ENCODE measurements at regions not wholly inside any gene's neighbourhood (a gene's known extent, or its start where the extent isn't known, plus 50 kb on each side); places are given as distances from the start of the nearest gene placed in this dataset.

GRCh38 chr3:159229116-159229680 is 427.3 kb downstream of the MFSD1 start:
- WGBS, result 85% methylated on average over 5 of the region's 5 CpGs
- Histone ChIP-seq H3K36me3 (ENCODE audit: control insufficient read depth in 2 of 2, insufficient read depth in 2 of 2, low read length in 1 of 2) (no peaks in the 10 kb centered on the region), H3K4me3 (ENCODE audit: low read length in 2 of 2) (no peak overlapping the region)

GRCh38 chr3:159232966-159233365 is 431.1 kb downstream of the MFSD1 start:
- H3K4me1 ChIP-seq (ENCODE audit: control insufficient read depth in 2 of 2, insufficient read depth in 2 of 2, low read length in 2 of 2), result no peaks in the 10 kb centered on the region
- no peak overlapping the region for H3K27ac ChIP-seq (ENCODE audit: low read depth in 1 of 2, low read length in 1 of 2)
- WGBS, result 90% methylated on average over 4 of the region's 4 CpGs
- DNase-seq (ENCODE audit: low read depth in 6 of 9, low spot score in 9 of 9), result no peak
- no peak overlapping the region for H3K4me3 ChIP-seq (ENCODE audit: low read length in 2 of 2)
- no peaks in the 10 kb centered on the region for H3K27me3 ChIP-seq (ENCODE audit: control insufficient read depth in 2 of 2, insufficient read depth in 1 of 2, low read length in 1 of 2)
- H3K9me3 ChIP-seq (ENCODE audit: control insufficient read depth in 2 of 2, insufficient read depth in 1 of 2, low read length in 1 of 2), result no peaks in the 10 kb centered on the region
- no peaks in the 10 kb centered on the region for H3K36me3 ChIP-seq (ENCODE audit: control insufficient read depth in 2 of 2, insufficient read depth in 2 of 2, low read length in 1 of 2)

More at GRCh38 chr3:159229116-159229680, 427.3 kb downstream of the MFSD1 start:
- no peak for DNase-seq (ENCODE audit: low read depth in 6 of 9, low spot score in 9 of 9)
- Histone ChIP-seq H3K9me3 (ENCODE audit: control insufficient read depth in 2 of 2, insufficient read depth in 1 of 2, low read length in 1 of 2) (no peaks in the 10 kb centered on the region), H3K27me3 (ENCODE audit: control insufficient read depth in 2 of 2, insufficient read depth in 1 of 2, low read length in 1 of 2) (no peaks in the 10 kb centered on the region), H3K4me1 (ENCODE audit: control insufficient read depth in 2 of 2, insufficient read depth in 2 of 2, low read length in 2 of 2) (no peaks in the 10 kb centered on the region), H3K27ac (ENCODE audit: low read depth in 1 of 2, low read length in 1 of 2) (no peak overlapping the region)

- H3K36me3 ChIP-seq (ENCODE audit: control insufficient read depth in 2 of 2, insufficient read depth in 2 of 2, low read length in 1 of 2), result no peaks in the 10 kb centered on the region
- 90% methylated on average over 2 of the region's 2 CpGs for WGBS
- DNase-seq (ENCODE audit: low read depth in 6 of 9, low spot score in 9 of 9), result no peak
- H3K27ac ChIP-seq (ENCODE audit: low read depth in 1 of 2, low read length in 1 of 2), result no peak overlapping the region
- H3K9me3 ChIP-seq (ENCODE audit: control insufficient read depth in 2 of 2, insufficient read depth in 1 of 2, low read length in 1 of 2), result no peaks in the 10 kb centered on the region
- H3K4me3 ChIP-seq (ENCODE audit: low read length in 2 of 2), result no peak overlapping the region
- H3K27me3 ChIP-seq (ENCODE audit: control insufficient read depth in 2 of 2, insufficient read depth in 1 of 2, low read length in 1 of 2), result no peaks in the 10 kb centered on the region
- H3K4me1 ChIP-seq (ENCODE audit: control insufficient read depth in 2 of 2, insufficient read depth in 2 of 2, low read length in 2 of 2), result no peaks in the 10 kb centered on the region
Observed at GRCh38 chr3:159233734-159234133, 431.9 kb downstream of the MFSD1 start.

- no peaks in the 10 kb centered on the region for H3K4me1 ChIP-seq (ENCODE audit: control insufficient read depth in 2 of 2, insufficient read depth in 2 of 2, low read length in 2 of 2)
- H3K27me3 ChIP-seq (ENCODE audit: control insufficient read depth in 2 of 2, insufficient read depth in 1 of 2, low read length in 1 of 2), result no peaks in the 10 kb centered on the region
- H3K4me3 ChIP-seq (ENCODE audit: low read length in 2 of 2), result no peak overlapping the region
- H3K9me3 ChIP-seq (ENCODE audit: control insufficient read depth in 2 of 2, insufficient read depth in 1 of 2, low read length in 1 of 2), result no peaks in the 10 kb centered on the region
- 82% methylated on average over 3 of the region's 3 CpGs for WGBS
- no peak overlapping the region for H3K27ac ChIP-seq (ENCODE audit: low read depth in 1 of 2, low read length in 1 of 2)
- DNase-seq (ENCODE audit: low read depth in 6 of 9, low spot score in 9 of 9), result no peak
- H3K36me3 ChIP-seq (ENCODE audit: control insufficient read depth in 2 of 2, insufficient read depth in 2 of 2, low read length in 1 of 2), result no peaks in the 10 kb centered on the region
Observed at GRCh38 chr3:159234306-159234705, 432.5 kb downstream of the MFSD1 start.

- Histone ChIP-seq H3K36me3 (ENCODE audit: control insufficient read depth in 2 of 2, insufficient read depth in 2 of 2, low read length in 1 of 2) (no peaks in the 10 kb centered on the region), H3K4me3 (ENCODE audit: low read length in 2 of 2) (no peak overlapping the region), H3K9me3 (ENCODE audit: control insufficient read depth in 2 of 2, insufficient read depth in 1 of 2, low read length in 1 of 2) (no peaks in the 10 kb centered on the region), H3K27me3 (ENCODE audit: control insufficient read depth in 2 of 2, insufficient read depth in 1 of 2, low read length in 1 of 2) (no peaks in the 10 kb centered on the region), H3K4me1 (ENCODE audit: control insufficient read depth in 2 of 2, insufficient read depth in 2 of 2, low read length in 2 of 2) (no peaks in the 10 kb centered on the region), H3K27ac (ENCODE audit: low read depth in 1 of 2, low read length in 1 of 2) (no peak overlapping the region)
- DNase-seq (ENCODE audit: low read depth in 6 of 9, low spot score in 9 of 9), result no peak
- WGBS, result 76% methylated on average over 1 of the region's 1 CpG
Observed at GRCh38 chr3:159236321-159236720, 434.5 kb downstream of the MFSD1 start.

GRCh38 chr3:159237226-159237625 is 435.4 kb downstream of the MFSD1 start:
- Histone ChIP-seq H3K4me1 (ENCODE audit: control insufficient read depth in 2 of 2, insufficient read depth in 2 of 2, low read length in 2 of 2) (no peaks in the 10 kb centered on the region), H3K4me3 (ENCODE audit: low read length in 2 of 2) (no peak overlapping the region), H3K36me3 (ENCODE audit: control insufficient read depth in 2 of 2, insufficient read depth in 2 of 2, low read length in 1 of 2) (no peaks in the 10 kb centered on the region), H3K27me3 (ENCODE audit: control insufficient read depth in 2 of 2, insufficient read depth in 1 of 2, low read length in 1 of 2) (no peaks in the 10 kb centered on the region), H3K9me3 (ENCODE audit: control insufficient read depth in 2 of 2, insufficient read depth in 1 of 2, low read length in 1 of 2) (no peaks in the 10 kb centered on the region), H3K27ac (ENCODE audit: low read depth in 1 of 2, low read length in 1 of 2) (no peak overlapping the region)
- DNase-seq (ENCODE audit: low read depth in 6 of 9, low spot score in 9 of 9), result no peak
- 85% methylated on average over 3 of the region's 3 CpGs for WGBS

- Histone ChIP-seq H3K4me1 (ENCODE audit: control insufficient read depth in 2 of 2, insufficient read depth in 2 of 2, low read length in 2 of 2) (no peaks in the 10 kb centered on the region), H3K9me3 (ENCODE audit: control insufficient read depth in 2 of 2, insufficient read depth in 1 of 2, low read length in 1 of 2) (no peaks in the 10 kb centered on the region), H3K27ac (ENCODE audit: low read depth in 1 of 2, low read length in 1 of 2) (no peak overlapping the region), H3K4me3 (ENCODE audit: low read length in 2 of 2) (no peak overlapping the region), H3K36me3 (ENCODE audit: control insufficient read depth in 2 of 2, insufficient read depth in 2 of 2, low read length in 1 of 2) (no peaks in the 10 kb centered on the region), H3K27me3 (ENCODE audit: control insufficient read depth in 2 of 2, insufficient read depth in 1 of 2, low read length in 1 of 2) (no peaks in the 10 kb centered on the region)
- 96% methylated on average over 2 of the region's 2 CpGs for WGBS
- no peak for DNase-seq (ENCODE audit: low read depth in 6 of 9, low spot score in 9 of 9)
Observed at GRCh38 chr3:159238646-159239045, 436.8 kb downstream of the MFSD1 start.

GRCh38 chr3:159239059-159239458 is 437.2 kb downstream of the MFSD1 start:
- H3K4me3 ChIP-seq (ENCODE audit: low read length in 2 of 2), result no peak overlapping the region
- no peaks in the 10 kb centered on the region for H3K27me3 ChIP-seq (ENCODE audit: control insufficient read depth in 2 of 2, insufficient read depth in 1 of 2, low read length in 1 of 2)
- DNase-seq (ENCODE audit: low read depth in 6 of 9, low spot score in 9 of 9), result no peak
- H3K9me3 ChIP-seq (ENCODE audit: control insufficient read depth in 2 of 2, insufficient read depth in 1 of 2, low read length in 1 of 2), result no peaks in the 10 kb centered on the region
- H3K4me1 ChIP-seq (ENCODE audit: control insufficient read depth in 2 of 2, insufficient read depth in 2 of 2, low read length in 2 of 2), result no peaks in the 10 kb centered on the region
- no peaks in the 10 kb centered on the region for H3K36me3 ChIP-seq (ENCODE audit: control insufficient read depth in 2 of 2, insufficient read depth in 2 of 2, low read length in 1 of 2)
- no peak overlapping the region for H3K27ac ChIP-seq (ENCODE audit: low read depth in 1 of 2, low read length in 1 of 2)

- Histone ChIP-seq H3K4me3 (ENCODE audit: low read length in 2 of 2) (no peak overlapping the region), H3K4me1 (ENCODE audit: control insufficient read depth in 2 of 2, insufficient read depth in 2 of 2, low read length in 2 of 2) (no peaks in the 10 kb centered on the region), H3K27ac (ENCODE audit: low read depth in 1 of 2, low read length in 1 of 2) (no peak overlapping the region), H3K9me3 (ENCODE audit: control insufficient read depth in 2 of 2, insufficient read depth in 1 of 2, low read length in 1 of 2) (no peaks in the 10 kb centered on the region), H3K36me3 (ENCODE audit: control insufficient read depth in 2 of 2, insufficient read depth in 2 of 2, low read length in 1 of 2) (no peaks in the 10 kb centered on the region), H3K27me3 (ENCODE audit: control insufficient read depth in 2 of 2, insufficient read depth in 1 of 2, low read length in 1 of 2) (no peaks in the 10 kb centered on the region)
- no peak for DNase-seq (ENCODE audit: low read depth in 6 of 9, low spot score in 9 of 9)
- WGBS, result 91% methylated on average over 4 of the region's 4 CpGs
Observed at GRCh38 chr3:159244933-159245332, 443.1 kb downstream of the MFSD1 start.

GRCh38 chr3:159245871-159246270 is 444.0 kb downstream of the MFSD1 start:
- H3K4me1 ChIP-seq (ENCODE audit: control insufficient read depth in 2 of 2, insufficient read depth in 2 of 2, low read length in 2 of 2), result no peaks in the 10 kb centered on the region
- DNase-seq (ENCODE audit: low read depth in 6 of 9, low spot score in 9 of 9), result no peak
- H3K9me3 ChIP-seq (ENCODE audit: control insufficient read depth in 2 of 2, insufficient read depth in 1 of 2, low read length in 1 of 2), result no peaks in the 10 kb centered on the region
- no peaks in the 10 kb centered on the region for H3K36me3 ChIP-seq (ENCODE audit: control insufficient read depth in 2 of 2, insufficient read depth in 2 of 2, low read length in 1 of 2)
- no peaks in the 10 kb centered on the region for H3K27me3 ChIP-seq (ENCODE audit: control insufficient read depth in 2 of 2, insufficient read depth in 1 of 2, low read length in 1 of 2)
- H3K27ac ChIP-seq (ENCODE audit: low read depth in 1 of 2, low read length in 1 of 2), result no peak overlapping the region
- H3K4me3 ChIP-seq (ENCODE audit: low read length in 2 of 2), result no peak overlapping the region

All from thymus (tissue), 11 donors.